GM10266 (cell line): ENCODE measurements at regions not wholly inside any gene's neighbourhood (a gene's known extent, or its start where the extent isn't known, plus 50 kb on each side); places are given as distances from the start of the nearest gene placed in this dataset.

Source experiments
- DNase-seq: peaks from one replicate; pipeline ENCODE4 v3.0.0; 2012; ENCODE audit errors: extremely low spot score
- CTCF ChIP-seq: IDR thresholded peaks from 2 replicates; pipeline ENCODE4 v1.5.1; 2012; ENCODE audit warnings: mild to moderate bottlenecking, low read depth; ENCODE audit not compliant: control insufficient read depth, insufficient read depth; ENCODE audit errors: missing control alignments

- DNase-seq: no peak
- TF ChIP-seq CTCF: no peak
These were observed 83.2 kb downstream of the LINC00237 start for GRCh38 chr20:21022925-21023324.

- TF ChIP-seq CTCF: no peak
- no peak for DNase-seq
These were observed 84.7 kb downstream of the LINC00237 start for GRCh38 chr20:21021472-21021790.

- DNase-seq: no peak
- no peak for TF ChIP-seq CTCF
These were observed 85.3 kb downstream of the LINC00237 start for GRCh38 chr20:21020659-21021471.

GRCh38 chr20:21019814-21020658, 86.1 kb downstream of the LINC00237 start:
- no peak for DNase-seq
- TF ChIP-seq CTCF: no peak

GRCh38 chr20:21019468-21019813, 86.7 kb downstream of the LINC00237 start:
- no peak for DNase-seq
- TF ChIP-seq CTCF: no peak

- no peak for DNase-seq
- TF ChIP-seq CTCF: no peak
These were observed 87.6 kb downstream of the LINC00237 start for GRCh38 chr20:21018576-21018975.

- no peak for DNase-seq
- no peak for TF ChIP-seq CTCF
These were observed 88.6 kb downstream of the LINC00237 start for GRCh38 chr20:21017528-21018085.
